Natural killer cell (primary cell): ENCODE measurements at regions not wholly inside any gene's neighbourhood (a gene's known extent, or its start where the extent isn't known, plus 50 kb on each side); places are given as distances from the start of the nearest gene placed in this dataset.

Source experiments
- ATAC-seq, 3 donors: fragments of 150-1000 bp in 2 of 3; fragments of 200-7000 bp in 1 of 3; cut with Tn5 transposase; 1 replicate in 1 of 3; 2 replicates in 2 of 3; pipeline ENCODE4 v1.10.0; 2021; ENCODE audit warnings: mild to moderate bottlenecking in 2 of 3, moderate library complexity in 2 of 3
- DNase-seq, 2 donors: peaks; one replicate each; pipeline versions ENCODE4 v3.0.0 to v3.0.0-alpha.2; 2013 to 2021; ENCODE audit warnings: mixed read lengths in 1 of 2
- H3K27ac ChIP-seq: one replicate; pipeline ENCODE4 v1.5.1; 2013; ENCODE audit warnings: mild to moderate bottlenecking, low read length
- H3K27me3 ChIP-seq: one replicate; pipeline ENCODE4 v1.6.1; 2013; ENCODE audit warnings: low read length; ENCODE audit not compliant: control insufficient read depth, insufficient read depth
- H3K36me3 ChIP-seq: one replicate; pipeline ENCODE4 v1.6.1; 2013; ENCODE audit warnings: low read length; ENCODE audit not compliant: control insufficient read depth, insufficient read depth
- H3K4me1 ChIP-seq: one replicate; pipeline ENCODE4 v1.6.1; 2013; ENCODE audit warnings: low read length; ENCODE audit not compliant: control insufficient read depth, insufficient read depth
- H3K4me3 ChIP-seq: one replicate; pipeline ENCODE4 v1.5.1; 2013; ENCODE audit warnings: low read length
- H3K9me3 ChIP-seq: one replicate; pipeline ENCODE4 v1.6.1; 2013; ENCODE audit warnings: low read length; ENCODE audit not compliant: control insufficient read depth, insufficient read depth
- H3K27ac Mint-ChIP-seq, 2 donors: one replicate each; pipeline ENCODE4 v1.8.0; 2022; ENCODE audit warnings: mild to moderate bottlenecking in 2 of 2, mixed read lengths in 2 of 2, moderate library complexity in 1 of 2
- H3K27me3 Mint-ChIP-seq, 2 donors: one replicate each; pipeline ENCODE4 v1.8.0; 2022; ENCODE audit warnings: low read depth in 2 of 2, mixed read lengths in 2 of 2
- H3K36me3 Mint-ChIP-seq: one replicate; pipeline ENCODE4 v1.8.0; 2022; ENCODE audit warnings: mixed read lengths
- H3K4me1 Mint-ChIP-seq, 2 donors: one replicate each; pipeline ENCODE4 v1.8.0; 2022; ENCODE audit warnings: mixed read lengths in 2 of 2
- H3K4me3 Mint-ChIP-seq: one replicate; pipeline ENCODE4 v1.8.0; 2022; ENCODE audit warnings: mild to moderate bottlenecking, moderate library complexity, mixed read lengths
- H3K9me3 Mint-ChIP-seq, 2 donors: one replicate each; pipeline ENCODE4 v1.8.0; 2022; ENCODE audit warnings: mixed read lengths in 2 of 2
- WGBS: methylation state at CpG from one replicate; pipeline ENCODE4 v1.1.7; 2013; ENCODE audit warnings: missing lambda C conversion rate; ENCODE audit not compliant: insufficient coverage; 5-methylcytosine and 5-hydroxymethylcytosine counted together
- intact Hi-C: fragments of 100-400 bp; cut with micrococcal nuclease; formaldehyde crosslinking; loops from one replicate; pipeline ENCODE4 v1.14.2; 2022
- TF ChIP-seq, protein P1 (sequence below): fragments of 200-600 bp; IDR thresholded peaks from one replicate; pipeline ENCODE4 v1.8.0; 2022; ENCODE audit warnings: antibody characterized with exemption

DNA sequence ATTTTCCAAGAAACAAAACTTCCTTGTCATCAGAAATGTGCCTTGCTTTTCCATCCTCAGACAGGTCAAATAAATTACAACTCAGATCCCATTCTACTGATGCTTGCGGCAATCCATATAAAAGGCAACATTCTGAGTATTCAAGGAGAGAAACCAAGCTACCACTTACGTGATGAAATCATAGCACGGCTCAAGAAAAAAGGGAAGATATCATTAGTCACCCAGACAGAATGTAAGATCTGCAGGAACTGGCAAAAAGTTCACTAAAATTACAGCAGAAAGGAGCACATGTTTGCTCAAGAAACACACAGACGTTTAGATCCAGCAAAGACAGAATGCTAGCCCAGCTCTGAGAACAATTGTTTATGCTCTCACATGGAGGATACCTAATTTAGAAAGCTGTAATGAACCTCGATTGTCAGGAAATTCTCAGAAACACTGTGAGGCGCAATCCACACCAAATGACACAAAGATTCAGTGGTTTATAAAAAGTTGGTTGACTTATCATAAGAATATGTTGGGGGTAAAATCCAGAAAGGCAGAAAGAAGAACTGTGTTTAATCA lies 304.2 kb downstream of the ADGRG6 start:
- 33% methylated on average over 6 of the region's 6 CpGs for WGBS
- ATAC-seq (no peak), DNase-seq (no peak)
- no peak overlapping the region for H3K4me3 Mint-ChIP-seq
- no peaks in the 10 kb centered on the region for H3K36me3 ChIP-seq
- H3K4me1 ChIP-seq = no peaks in the 10 kb centered on the region
- no peaks in the 10 kb centered on the region for H3K36me3 Mint-ChIP-seq
- no peak overlapping the region for H3K27ac ChIP-seq
- peaks cover 3 to 7% of the 10 kb centered on the region in 2 donors for H3K27me3 Mint-ChIP-seq
- no peaks in the 10 kb centered on the region for H3K4me1 Mint-ChIP-seq
- H3K27ac Mint-ChIP-seq = no peak overlapping the region
- peaks cover 0 to 2% of the 10 kb centered on the region in 2 donors for H3K9me3 Mint-ChIP-seq
- intact Hi-C loops = no loop called here
- H3K9me3 ChIP-seq = no peaks in the 10 kb centered on the region
- peaks cover 2% of the 10 kb centered on the region for H3K27me3 ChIP-seq
- H3K4me3 ChIP-seq = no peak overlapping the region
- TF ChIP-seq, protein P1, sequence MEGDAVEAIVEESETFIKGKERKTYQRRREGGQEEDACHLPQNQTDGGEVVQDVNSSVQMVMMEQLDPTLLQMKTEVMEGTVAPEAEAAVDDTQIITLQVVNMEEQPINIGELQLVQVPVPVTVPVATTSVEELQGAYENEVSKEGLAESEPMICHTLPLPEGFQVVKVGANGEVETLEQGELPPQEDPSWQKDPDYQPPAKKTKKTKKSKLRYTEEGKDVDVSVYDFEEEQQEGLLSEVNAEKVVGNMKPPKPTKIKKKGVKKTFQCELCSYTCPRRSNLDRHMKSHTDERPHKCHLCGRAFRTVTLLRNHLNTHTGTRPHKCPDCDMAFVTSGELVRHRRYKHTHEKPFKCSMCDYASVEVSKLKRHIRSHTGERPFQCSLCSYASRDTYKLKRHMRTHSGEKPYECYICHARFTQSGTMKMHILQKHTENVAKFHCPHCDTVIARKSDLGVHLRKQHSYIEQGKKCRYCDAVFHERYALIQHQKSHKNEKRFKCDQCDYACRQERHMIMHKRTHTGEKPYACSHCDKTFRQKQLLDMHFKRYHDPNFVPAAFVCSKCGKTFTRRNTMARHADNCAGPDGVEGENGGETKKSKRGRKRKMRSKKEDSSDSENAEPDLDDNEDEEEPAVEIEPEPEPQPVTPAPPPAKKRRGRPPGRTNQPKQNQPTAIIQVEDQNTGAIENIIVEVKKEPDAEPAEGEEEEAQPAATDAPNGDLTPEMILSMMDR = no peak

DNA sequence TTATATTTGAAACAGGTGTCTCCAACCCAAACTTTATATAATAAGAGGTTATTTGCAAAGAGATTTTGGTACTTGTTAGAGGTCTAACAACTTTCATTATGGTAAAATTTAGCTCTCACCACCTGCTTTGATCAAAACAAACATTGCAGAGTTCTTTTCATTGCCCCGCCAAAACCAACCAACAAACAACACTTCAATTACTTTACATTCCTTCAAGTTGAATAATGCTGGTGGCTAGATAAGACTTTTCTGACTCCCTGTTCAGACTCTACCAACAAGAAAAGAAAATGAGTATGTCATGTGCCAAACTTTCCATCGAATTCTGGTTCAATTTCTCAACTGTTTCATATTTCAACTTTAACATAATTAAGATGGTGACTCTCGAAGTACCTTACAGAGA lies 311.1 kb downstream of the ADGRG6 start:
- DNase-seq (no peak), ATAC-seq (no peak)
- intact Hi-C loops = no loop called here
- Mint-ChIP-seq H3K27me3 (peaks cover 0 to 7% of the 10 kb centered on the region in 2 donors), H3K4me3 (no peak overlapping the region), H3K36me3 (no peaks in the 10 kb centered on the region), H3K9me3 (peaks cover 0 to 4% of the 10 kb centered on the region in 2 donors), H3K4me1 (no peaks in the 10 kb centered on the region), H3K27ac (no peak overlapping the region)
- Histone ChIP-seq H3K4me3 (no peak overlapping the region), H3K4me1 (no peaks in the 10 kb centered on the region), H3K27me3 (no peaks in the 10 kb centered on the region), H3K27ac (no peak overlapping the region), H3K9me3 (no peaks in the 10 kb centered on the region), H3K36me3 (no peaks in the 10 kb centered on the region)
- 88% methylated on average over 1 of the region's 3 CpGs for WGBS
- TF ChIP-seq, protein P1 = no peak

- no peak for ATAC-seq
- H3K27me3 Mint-ChIP-seq = peaks cover 4 to 7% of the 10 kb centered on the region in 2 donors
- no peak overlapping the region for H3K4me3 ChIP-seq
- no peak for DNase-seq
- H3K27ac Mint-ChIP-seq = no peak overlapping the region
- no peaks in the 10 kb centered on the region for H3K9me3 ChIP-seq
- intact Hi-C loops = no loop called here
- H3K27me3 ChIP-seq = no peaks in the 10 kb centered on the region
- H3K27ac ChIP-seq = no peak overlapping the region
- H3K4me1 ChIP-seq = no peaks in the 10 kb centered on the region
- H3K4me1 Mint-ChIP-seq = no peaks in the 10 kb centered on the region
- H3K4me3 Mint-ChIP-seq = no peak overlapping the region
- no peaks in the 10 kb centered on the region for H3K36me3 ChIP-seq
- H3K9me3 Mint-ChIP-seq = peaks cover 0 to 2% of the 10 kb centered on the region in 2 donors
- TF ChIP-seq, protein P1 = no peak
- H3K36me3 Mint-ChIP-seq = no peaks in the 10 kb centered on the region
- 96% methylated on average over 2 of the region's 2 CpGs for WGBS
These were observed 312.2 kb downstream of the ADGRG6 start for GRCh38 chr6:142613981-142614380.

GRCh38 chr6:142617158-142617557 lies 315.4 kb downstream of the ADGRG6 start:
- 93% methylated on average over 3 of the region's 3 CpGs for WGBS
- intact Hi-C loops = no loop called here
- H3K27me3 ChIP-seq = no peaks in the 10 kb centered on the region
- no peaks in the 10 kb centered on the region for H3K36me3 ChIP-seq
- no peak overlapping the region for H3K27ac ChIP-seq
- no peak for ATAC-seq
- no peaks in the 10 kb centered on the region for H3K9me3 ChIP-seq
- Mint-ChIP-seq H3K36me3 (no peaks in the 10 kb centered on the region), H3K4me3 (no peak overlapping the region), H3K27ac (no peak overlapping the region), H3K9me3 (no peaks in the 10 kb centered on the region), H3K4me1 (no peaks in the 10 kb centered on the region), H3K27me3 (peaks cover 4 to 7% of the 10 kb centered on the region in 2 donors)
- DNase-seq = no peak
- H3K4me3 ChIP-seq = no peak overlapping the region
- no peaks in the 10 kb centered on the region for H3K4me1 ChIP-seq
- TF ChIP-seq, protein P1 = no peak
